HG03521 (cell line): ENCODE measurements at regions not wholly inside any gene's neighbourhood (a gene's known extent, or its start where the extent isn't known, plus 50 kb on each side); places are given as distances from the start of the nearest gene placed in this dataset.

Experiments
- ATAC-seq: cut with Tn5 transposase; IDR thresholded peaks from one replicate; pipeline ENCODE4 v1.9.1; 2021; ENCODE audit warnings: mild to moderate bottlenecking, moderate library complexity; ENCODE audit not compliant: unreplicated experiment

DNA sequence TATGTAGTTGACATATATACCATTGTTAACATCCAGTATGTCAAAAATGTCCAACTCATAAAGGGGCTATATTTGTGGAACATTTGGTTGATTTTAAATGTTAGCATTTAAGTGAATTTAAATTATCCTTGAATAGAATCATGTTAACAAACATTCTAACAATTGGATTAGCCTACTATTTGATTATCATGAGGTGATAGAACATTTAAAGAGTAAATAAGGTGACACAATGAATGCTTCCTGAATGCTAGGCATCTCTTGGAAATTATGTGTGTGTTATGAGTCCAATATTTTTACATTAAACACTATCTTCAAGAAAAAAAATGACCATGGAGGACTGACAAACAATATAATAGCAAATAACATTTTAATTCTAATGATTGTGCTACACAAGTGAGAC, 901.9 kb upstream of the AGA start:
- no peak for ATAC-seq

DNA sequence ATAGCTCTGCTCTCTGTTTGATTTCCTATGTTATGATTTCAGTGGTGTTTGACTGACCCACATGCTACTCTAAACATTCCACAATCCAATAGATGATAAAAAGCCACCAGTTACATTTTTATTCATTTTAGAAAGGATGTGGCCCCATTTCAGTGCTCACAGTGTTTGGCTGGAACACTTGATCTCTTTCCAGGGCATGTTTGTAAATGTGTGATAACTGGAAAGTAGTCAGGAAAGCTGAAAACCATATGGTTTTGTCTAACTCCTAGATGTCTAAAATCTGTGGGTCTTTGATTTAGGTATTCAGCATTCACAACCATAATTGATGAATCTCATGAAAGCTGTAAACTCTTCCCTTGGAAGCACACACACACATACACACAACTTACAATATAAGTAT, 904.9 kb upstream of the AGA start:
- ATAC-seq = no peak

GRCh38 chr4:178349601-178350000, 907.4 kb upstream of the AGA start:
- no peak for ATAC-seq

- ATAC-seq = no peak
These were observed 908.9 kb upstream of the AGA start for GRCh38 chr4:178351185-178351584.

- ATAC-seq = no peak
These were observed 914.5 kb upstream of the AGA start for GRCh38 chr4:178356725-178357124.

GRCh38 chr4:178385481-178385880, 943.2 kb upstream of the AGA start:
- no peak for ATAC-seq

DNA sequence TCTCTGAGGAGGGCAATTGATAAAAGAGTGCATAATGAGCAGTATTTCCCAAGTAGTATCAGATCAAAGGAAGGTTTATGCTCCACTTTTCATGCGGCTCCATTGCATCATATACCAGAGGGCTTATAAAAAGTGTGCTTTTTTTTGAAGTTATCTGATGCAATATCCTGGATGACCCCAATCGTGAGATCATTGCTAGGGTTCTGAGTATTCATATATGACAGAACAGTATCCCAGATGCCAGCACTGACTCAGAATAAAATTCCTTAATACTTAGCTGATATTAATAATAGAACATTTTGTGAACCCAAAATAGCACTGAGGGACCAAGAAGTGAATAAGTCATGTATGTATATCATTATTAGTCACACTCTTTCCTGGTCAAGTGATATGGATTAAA, 945.5 kb upstream of the AGA start:
- no peak for ATAC-seq

DNA sequence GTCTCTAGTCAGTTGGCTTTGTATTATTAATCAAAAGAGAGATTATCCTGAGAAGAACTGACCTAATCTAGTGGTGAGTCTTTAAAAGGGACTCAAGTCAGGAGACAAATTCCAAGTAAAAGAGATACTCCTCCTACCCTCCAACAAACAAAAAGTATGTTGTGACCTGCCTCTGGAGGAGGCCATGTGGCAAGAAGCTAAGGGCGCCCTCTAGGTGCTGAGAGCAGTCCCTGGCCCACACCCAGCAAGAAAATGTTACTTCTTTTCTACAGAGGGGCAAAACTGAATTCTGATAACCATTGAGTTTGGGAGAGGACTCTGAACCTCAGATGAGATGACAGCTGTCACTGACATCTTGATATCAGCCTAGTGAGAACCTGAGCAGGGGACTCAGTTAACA, 953.6 kb upstream of the AGA start:
- no peak for ATAC-seq

DNA sequence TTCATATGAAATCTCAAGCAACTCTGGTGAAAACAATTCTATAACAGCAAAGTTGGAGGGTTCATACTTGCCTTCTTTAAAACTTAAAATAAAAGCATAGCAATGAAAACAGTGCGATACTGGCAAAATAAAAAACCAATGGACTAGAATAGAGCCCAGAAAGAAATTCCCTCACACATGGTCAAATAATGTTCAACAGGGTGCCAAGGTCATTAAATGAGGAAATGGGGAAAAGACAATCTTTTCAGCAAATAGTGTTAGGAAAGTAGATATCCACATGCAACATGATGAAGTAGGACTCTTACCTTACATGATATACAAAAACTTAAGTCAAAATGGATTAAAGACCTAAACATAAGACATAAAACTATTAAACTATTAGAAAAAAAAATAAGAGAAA, 970.2 kb upstream of the AGA start:
- ATAC-seq = no peak

DNA sequence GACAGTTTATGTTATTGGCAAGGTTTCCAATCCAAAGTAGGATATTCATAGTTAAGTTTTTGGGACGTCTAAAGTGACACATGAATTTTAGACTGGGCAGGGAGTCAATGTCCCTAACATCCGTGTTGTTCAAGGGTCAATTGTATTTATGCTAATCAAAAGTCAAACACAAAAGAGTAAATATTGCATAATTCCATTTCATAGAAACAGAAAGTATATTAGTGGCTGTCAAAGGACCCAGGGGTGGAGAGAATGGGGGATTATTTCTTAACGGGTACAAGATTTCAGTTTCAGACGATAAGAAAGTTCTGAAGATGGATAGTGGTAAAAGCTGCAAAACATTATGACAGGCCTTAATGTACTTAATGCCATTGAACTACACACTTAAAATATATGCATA, 971.8 kb upstream of the AGA start:
- ATAC-seq = no peak

- ATAC-seq = no peak
These were observed 972.7 kb upstream of the AGA start for GRCh38 chr4:178414881-178415446.

- no peak for ATAC-seq
These were observed 973.7 kb upstream of the AGA start for GRCh38 chr4:178415925-178416324.

DNA sequence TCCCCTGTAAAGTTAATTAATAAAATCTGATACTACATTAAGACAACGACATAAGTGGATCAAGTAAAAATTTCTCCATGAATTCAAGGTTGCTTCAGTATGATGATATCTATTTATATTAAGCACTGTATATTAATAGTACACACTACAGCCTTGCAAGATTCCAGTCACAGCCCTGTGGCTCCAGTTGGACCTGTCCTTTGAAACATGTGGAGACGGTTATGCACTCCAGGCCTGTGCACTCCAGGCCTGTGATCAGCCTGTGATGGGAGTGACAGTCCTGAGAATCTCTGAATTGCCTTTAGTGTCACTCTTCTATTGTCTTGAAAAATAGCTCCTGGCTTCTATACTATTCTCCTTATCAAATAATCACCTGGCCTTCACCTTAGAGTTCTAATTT, 981.1 kb upstream of the AGA start:
- ATAC-seq = no peak

GRCh38 chr4:178426871-178427270, 984.6 kb upstream of the AGA start:
- no peak for ATAC-seq

DNA sequence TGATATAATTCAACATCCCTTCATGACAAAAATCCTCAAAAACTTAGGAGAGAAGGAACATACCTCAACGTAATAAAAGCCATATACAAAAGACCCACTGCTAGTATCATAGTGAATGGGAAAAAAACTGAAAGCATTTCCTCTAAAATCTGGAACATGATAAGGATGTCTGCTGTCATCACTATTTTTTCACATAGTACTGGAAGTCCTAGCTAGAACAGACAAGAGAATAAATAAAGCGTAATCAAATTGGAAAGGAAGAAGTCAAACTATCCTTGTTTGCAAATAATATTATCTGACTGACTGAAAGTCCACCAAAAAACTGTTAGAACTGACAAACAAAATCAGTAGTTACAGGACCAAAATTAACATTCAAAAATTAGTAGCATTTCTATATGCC, 985.4 kb upstream of the AGA start:
- no peak for ATAC-seq

GRCh38 chr4:178448372-178449035, 1006.3 kb upstream of the AGA start:
- ATAC-seq = no peak

DNA sequence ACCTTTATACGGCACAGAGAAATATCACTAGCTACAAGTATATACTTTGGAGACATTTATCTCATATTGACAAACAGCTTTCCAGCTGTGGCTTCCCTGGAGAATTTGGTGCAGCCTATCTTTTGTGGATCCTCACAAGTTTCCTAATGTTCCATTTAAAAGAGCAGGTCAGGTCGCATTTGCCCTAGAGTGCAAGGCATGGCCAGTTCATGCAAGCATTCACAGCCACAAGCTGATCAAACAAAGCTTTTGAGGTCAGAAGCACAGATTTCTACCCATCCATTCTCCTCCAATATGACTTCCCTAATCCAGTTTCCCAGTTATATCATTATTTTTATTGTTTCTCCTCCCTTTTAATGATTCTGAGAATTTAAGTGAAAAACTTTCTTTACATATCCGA, 1008.4 kb upstream of the AGA start:
- no peak for ATAC-seq

DNA sequence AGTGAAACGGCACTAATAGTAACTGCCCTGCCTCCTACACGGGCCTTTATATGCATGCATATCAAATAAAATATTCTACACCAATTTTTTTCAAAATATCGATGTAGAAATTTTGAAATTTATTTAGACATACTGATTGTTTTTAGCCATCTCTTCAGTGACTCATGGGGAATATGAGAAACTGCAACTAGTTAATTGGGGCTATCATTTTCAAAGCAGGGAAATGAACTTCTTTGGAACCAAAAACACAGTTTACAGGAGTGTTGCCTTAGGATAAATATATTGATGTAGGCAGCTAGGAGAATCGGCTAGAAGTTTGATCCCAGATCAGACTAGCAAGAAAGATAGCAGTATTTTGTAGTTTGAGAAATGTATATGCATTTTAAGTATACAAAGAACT, 1010.8 kb upstream of the AGA start:
- no peak for ATAC-seq

DNA sequence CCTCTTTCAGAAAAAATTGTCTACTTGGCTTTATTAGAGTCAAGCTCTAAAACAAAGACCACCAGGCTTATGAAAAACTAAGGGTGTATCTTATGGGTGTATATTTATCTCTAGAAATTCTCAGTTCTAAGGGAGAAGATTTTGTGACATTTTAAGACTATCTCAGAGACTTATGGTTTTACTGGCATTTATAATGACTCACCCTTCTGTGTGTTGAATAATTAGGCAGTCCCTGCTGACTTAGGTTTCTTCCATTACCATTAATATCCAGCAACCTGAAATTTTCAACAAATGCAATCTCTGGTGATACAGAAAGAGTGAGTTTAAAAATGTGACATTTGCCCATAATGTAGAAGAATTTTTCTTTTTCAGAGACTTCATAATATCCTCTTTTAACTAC, 1015.0 kb upstream of the AGA start:
- ATAC-seq = no peak

DNA sequence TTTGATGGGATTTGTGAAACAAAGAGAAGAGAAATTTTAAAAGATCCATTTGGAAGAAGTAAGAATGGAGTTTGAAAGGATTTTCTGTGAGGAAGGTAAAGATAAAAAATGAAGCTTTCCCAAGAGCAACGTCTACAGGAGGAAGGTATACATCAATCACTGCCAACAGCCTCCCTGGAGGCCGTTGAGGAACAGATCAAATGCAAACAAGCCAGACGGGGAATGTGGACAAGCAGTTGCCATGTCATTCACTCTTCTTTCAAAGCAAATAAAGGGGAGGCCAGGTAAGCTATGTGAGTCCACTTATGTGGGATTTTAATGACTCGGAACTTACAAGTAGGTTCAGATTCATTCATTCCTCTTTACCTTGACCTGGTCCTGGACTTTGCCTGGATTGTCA, 1020.5 kb upstream of the AGA start:
- ATAC-seq = no peak

DNA sequence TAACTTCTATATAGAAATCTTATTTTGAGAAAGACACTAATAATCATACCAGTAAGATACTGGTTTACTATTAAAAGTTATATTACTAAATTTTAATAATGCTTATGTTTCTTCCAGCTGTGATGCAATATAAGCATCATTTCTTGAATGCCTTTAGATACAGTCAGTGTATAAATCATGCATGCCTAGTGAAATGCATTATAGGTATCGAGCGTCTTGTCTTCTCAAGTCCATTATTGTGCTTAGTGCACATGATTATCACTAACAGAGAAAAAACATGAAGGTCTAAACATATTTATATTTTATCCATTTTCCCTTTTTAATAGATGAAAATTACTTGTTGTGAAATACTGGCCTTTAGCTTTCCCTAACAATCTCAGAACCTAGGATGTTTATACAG, 1021.5 kb upstream of the AGA start:
- ATAC-seq = no peak

- no peak for ATAC-seq
These were observed 1029.0 kb upstream of the AGA start for GRCh38 chr4:178470996-178471784.
